ENCODE measurements at regions not wholly inside any gene's neighbourhood (a gene's known extent, or its start where the extent isn't known, plus 50 kb on each side); places are given as distances from the start of the nearest gene placed in this dataset.

GRCh38 chr10:59578741-59579140 is 130.9 kb downstream of the SLC16A9 start:
- intact Hi-C loops (cut with micrococcal nuclease) = no loop called here
- DNase-seq (ENCODE audit: extremely low read depth in 1 of 4, low spot score in 3 of 4) = no peak
- TF ChIP-seq SLC30A9 (CRISPR knock-in tag; IDR thresholded peaks at IDR 0.05) = no peak
- no peak for TF ChIP-seq SMARCE1 (IDR thresholded peaks at IDR 0.05)
- no peak for TF ChIP-seq NCOA2 (IDR thresholded peaks at IDR 0.05; ENCODE audit: partially characterized antibody in 2 of 2)
- TF ChIP-seq TSC22D4 (tag; IDR thresholded peaks at IDR 0.05) = no peak
- no peak for TF ChIP-seq FOXO4 (CRISPR knock-in tag; IDR thresholded peaks at IDR 0.05)
- TF ChIP-seq MECOM (CRISPR knock-in tag; IDR thresholded peaks at IDR 0.05) = no peak
- TF ChIP-seq TEAD1 (CRISPR knock-in tag; IDR thresholded peaks at IDR 0.05) = no peak
- TF ChIP-seq ZKSCAN1 (IDR thresholded peaks at IDR 0.05; ENCODE audit: low read depth, low read length) = no peak
- TF ChIP-seq TARDBP (IDR thresholded peaks at IDR 0.05) = no peak
- H4K20me1 ChIP-seq (replicated peaks; ENCODE audit: control insufficient read depth, insufficient read depth, low read length) = no peaks in the 10 kb centered on the region
- POLR2A ChIA-PET = no interaction called here
- no peaks in the 10 kb centered on the region for H3K36me3 ChIP-seq (ENCODE audit: control insufficient read depth, insufficient read depth, low read length)
- no peaks in the 10 kb centered on the region for H3K9me3 ChIP-seq (replicated peaks; ENCODE audit: control insufficient read depth, insufficient read depth, low read depth, low read length)
- BruUV-seq (replicated peaks) = no TSS peak
- no peaks in the 10 kb centered on the region for H3K27me3 ChIP-seq (ENCODE audit: control insufficient read depth in 2 of 2, insufficient read depth in 2 of 2, low read length in 2 of 2)
- no peak for ATAC-seq
- H3K4me1 ChIP-seq (replicated peaks in 1 of 2; ENCODE audit: control insufficient read depth in 2 of 2, insufficient read depth in 2 of 2, low read length in 2 of 2) = no peaks in the 10 kb centered on the region
- no peak overlapping the region for H3K27ac ChIP-seq (ENCODE audit: extremely low read depth, low read depth, low read length)
- no peak overlapping the region for H2AFZ ChIP-seq (ENCODE audit: low read depth, low read length)
- CTCF ChIA-PET (ENCODE audit: low intra/inter-chr PET ratio) = no interaction called here
- H3K9me1 ChIP-seq (ENCODE audit: control insufficient read depth, insufficient read depth, low read length) = no peaks in the 10 kb centered on the region
- no peak overlapping the region for H3K9ac ChIP-seq (ENCODE audit: insufficient read depth in 1 of 2, low read depth in 2 of 2, low read length in 2 of 2)
- no peak for FAIRE-seq
- 1% methylated on average over 4 of the region's 4 CpGs for WGBS (ENCODE audit: insufficient coverage, low coverage, missing lambda C conversion rate)
- H3K4me2 ChIP-seq (ENCODE audit: insufficient read depth, low read length) = no peak overlapping the region
- in situ Hi-C loops (cut with MboI) = no loop called here
- H3K79me2 ChIP-seq (ENCODE audit: control insufficient read depth, insufficient read depth, low read length) = no peaks in the 10 kb centered on the region
- no peak overlapping the region for H3K4me3 ChIP-seq
